CD8-positive, alpha-beta memory T cell (primary cell): ENCODE measurements at regions not wholly inside any gene's neighbourhood (a gene's known extent, or its start where the extent isn't known, plus 50 kb on each side); places are given as distances from the start of the nearest gene placed in this dataset.

ENCODE experiments used
- CTCF ChIA-PET: fragments of 350-600 bp; sonication (Branson Sonifier 250); formaldehyde crosslinking; loops from one replicate; lab custom pipeline; 2021; ENCODE audit warnings: antibody characterized with exemption; lab: Charles Lee
- POLR2A ChIA-PET: fragments of 350-600 bp; sonication (Branson Sonifier 250); formaldehyde crosslinking; loops from one replicate; lab custom pipeline; 2021; ENCODE audit warnings: antibody characterized with exemption; lab: Charles Lee
- DNase-seq, 5 donors: peaks; one replicate each; pipeline versions ENCODE4 v3.0.0 to v3.0.0-alpha.2; 2020 to 2022; ENCODE audit warnings: mixed read lengths in 1 of 5
- H3K27ac ChIP-seq: one replicate; pipeline ENCODE4 v1.7.0; 2013; ENCODE audit warnings: low read depth, mild to moderate bottlenecking, low read length, moderate library complexity
- H3K27me3 ChIP-seq: 2 replicates; pipeline ENCODE4 v1.7.0; 2013; ENCODE audit warnings: low read length, mild to moderate bottlenecking; ENCODE audit not compliant: insufficient read depth, poor library complexity, severe bottlenecking
- H3K36me3 ChIP-seq: 2 replicates; pipeline ENCODE4 v1.7.0; 2013; ENCODE audit warnings: mild to moderate bottlenecking, low read length, moderate library complexity; ENCODE audit not compliant: insufficient read depth
- H3K4me1 ChIP-seq: 2 replicates; pipeline ENCODE4 v1.7.0; 2013; ENCODE audit warnings: mild to moderate bottlenecking, low read length, moderate library complexity; ENCODE audit not compliant: insufficient read depth
- H3K4me3 ChIP-seq: 2 replicates; pipeline ENCODE4 v1.7.0; 2013; ENCODE audit warnings: mild to moderate bottlenecking, low read length
- H3K9me3 ChIP-seq: 2 replicates; pipeline ENCODE4 v1.7.0; 2013; ENCODE audit warnings: mild to moderate bottlenecking, low read length
- H3K27ac Mint-ChIP-seq, 8 donors: one replicate each; pipeline ENCODE4 v1.8.0; 2020 to 2021; ENCODE audit warnings: mixed read lengths in 8 of 8, mild to moderate bottlenecking in 6 of 8, inconsistent platforms in 3 of 8, moderate library complexity in 3 of 8
- H3K27me3 Mint-ChIP-seq, 2 donors: one replicate each; pipeline ENCODE4 v1.8.0; 2020 to 2021; ENCODE audit warnings: mixed read lengths in 2 of 2, mild to moderate bottlenecking in 1 of 2, moderate library complexity in 1 of 2
- H3K36me3 Mint-ChIP-seq, 3 donors: one replicate each; pipeline ENCODE4 v1.8.0; 2020 to 2021; ENCODE audit warnings: mixed read lengths in 3 of 3, inconsistent platforms in 1 of 3, mild to moderate bottlenecking in 1 of 3
- H3K4me1 Mint-ChIP-seq, 3 donors: one replicate each; pipeline ENCODE4 v1.8.0; 2020 to 2021; ENCODE audit warnings: mixed read lengths in 3 of 3, inconsistent platforms in 1 of 3, mild to moderate bottlenecking in 1 of 3
- H3K4me3 Mint-ChIP-seq, 7 donors: one replicate each; pipeline ENCODE4 v1.8.0; 2020 to 2021; ENCODE audit warnings: mixed read lengths in 7 of 7, mild to moderate bottlenecking in 6 of 7, moderate library complexity in 4 of 7, inconsistent platforms in 2 of 7
- H3K9me3 Mint-ChIP-seq, 5 donors: one replicate each; pipeline ENCODE4 v1.8.0; 2020 to 2022; ENCODE audit warnings: mixed read lengths in 5 of 5, mild to moderate bottlenecking in 3 of 5, moderate library complexity in 2 of 5, inconsistent platforms in 1 of 5

DNA sequence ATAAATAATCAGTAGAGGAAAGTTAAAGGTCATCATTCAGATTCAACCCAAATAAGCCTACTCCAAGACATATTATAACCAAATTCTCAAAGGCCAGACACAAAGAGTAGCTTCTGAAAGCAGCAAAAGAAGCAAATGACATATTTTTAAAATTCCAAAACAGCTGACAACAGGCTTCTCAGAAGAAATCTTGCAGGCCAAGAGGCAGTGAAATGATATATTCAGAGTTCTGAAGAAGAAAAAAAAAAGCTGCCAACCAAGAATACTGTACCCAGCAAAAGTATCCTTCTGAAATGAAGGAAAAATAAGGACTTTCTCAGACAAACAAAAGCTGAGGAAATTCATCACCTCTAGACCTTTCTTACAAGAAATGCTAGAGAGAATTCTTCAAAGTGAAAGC lies 787.1 kb upstream of the TENM4 start:
- ChIA-PET POLR2A (no interaction called here), CTCF (no interaction called here)
- Mint-ChIP-seq H3K4me3 (no peak overlapping the region), H3K4me1 (no peaks in the 10 kb centered on the region), H3K9me3 (peaks cover 24 to 46% (median 35%) of the 10 kb centered on the region in 5 donors), H3K27me3 (no peaks in the 10 kb centered on the region), H3K27ac (no peak overlapping the region), H3K36me3 (no peaks in the 10 kb centered on the region)
- no peaks in the 10 kb centered on the region for H3K9me3 ChIP-seq
- H3K27ac ChIP-seq, result no peak overlapping the region
- H3K27me3 ChIP-seq, result no peaks in the 10 kb centered on the region
- H3K36me3 ChIP-seq, result no peaks in the 10 kb centered on the region
- H3K4me1 ChIP-seq, result no peaks in the 10 kb centered on the region
- DNase-seq, result no peak
- no peak overlapping the region for H3K4me3 ChIP-seq

- Mint-ChIP-seq H3K4me3 (no peak overlapping the region), H3K27ac (no peak overlapping the region), H3K36me3 (no peaks in the 10 kb centered on the region), H3K27me3 (no peaks in the 10 kb centered on the region), H3K9me3 (peaks cover 12 to 35% (median 20%) of the 10 kb centered on the region in 5 donors), H3K4me1 (no peaks in the 10 kb centered on the region)
- H3K36me3 ChIP-seq, result no peaks in the 10 kb centered on the region
- H3K4me1 ChIP-seq, result no peaks in the 10 kb centered on the region
- no peak overlapping the region for H3K27ac ChIP-seq
- H3K27me3 ChIP-seq, result no peaks in the 10 kb centered on the region
- POLR2A ChIA-PET, result no interaction called here
- DNase-seq, result no peak
- no peak overlapping the region for H3K4me3 ChIP-seq
- CTCF ChIA-PET, result no interaction called here
- H3K9me3 ChIP-seq, result no peaks in the 10 kb centered on the region
Observed at GRCh38 chr11:80214413-80214812, 773.6 kb upstream of the TENM4 start.

GRCh38 chr11:80211673-80212072 lies 770.8 kb upstream of the TENM4 start:
- DNase-seq, result no peak
- Mint-ChIP-seq H3K4me1 (no peaks in the 10 kb centered on the region), H3K27me3 (no peaks in the 10 kb centered on the region), H3K9me3 (peaks cover 9 to 39% (median 23%) of the 10 kb centered on the region in 5 donors), H3K4me3 (no peak overlapping the region), H3K27ac (no peak overlapping the region), H3K36me3 (no peaks in the 10 kb centered on the region)
- H3K27me3 ChIP-seq, result no peaks in the 10 kb centered on the region
- no peaks in the 10 kb centered on the region for H3K4me1 ChIP-seq
- H3K4me3 ChIP-seq, result no peak overlapping the region
- CTCF ChIA-PET, result no interaction called here
- H3K36me3 ChIP-seq, result no peaks in the 10 kb centered on the region
- no peak overlapping the region for H3K27ac ChIP-seq
- no peaks in the 10 kb centered on the region for H3K9me3 ChIP-seq
- POLR2A ChIA-PET, result no interaction called here

GRCh38 chr11:80204021-80204420 lies 763.2 kb upstream of the TENM4 start:
- POLR2A ChIA-PET, result no interaction called here
- no peak overlapping the region for H3K4me3 ChIP-seq
- Mint-ChIP-seq H3K4me3 (no peak overlapping the region), H3K36me3 (no peaks in the 10 kb centered on the region), H3K27ac (no peak overlapping the region), H3K27me3 (no peaks in the 10 kb centered on the region), H3K9me3 (peaks cover 4 to 26% (median 8%) of the 10 kb centered on the region in 5 donors), H3K4me1 (no peaks in the 10 kb centered on the region)
- H3K27me3 ChIP-seq, result no peaks in the 10 kb centered on the region
- no peak overlapping the region for H3K27ac ChIP-seq
- H3K4me1 ChIP-seq, result no peaks in the 10 kb centered on the region
- DNase-seq, result no peak
- H3K9me3 ChIP-seq, result no peaks in the 10 kb centered on the region
- CTCF ChIA-PET, result no interaction called here
- no peaks in the 10 kb centered on the region for H3K36me3 ChIP-seq

DNA sequence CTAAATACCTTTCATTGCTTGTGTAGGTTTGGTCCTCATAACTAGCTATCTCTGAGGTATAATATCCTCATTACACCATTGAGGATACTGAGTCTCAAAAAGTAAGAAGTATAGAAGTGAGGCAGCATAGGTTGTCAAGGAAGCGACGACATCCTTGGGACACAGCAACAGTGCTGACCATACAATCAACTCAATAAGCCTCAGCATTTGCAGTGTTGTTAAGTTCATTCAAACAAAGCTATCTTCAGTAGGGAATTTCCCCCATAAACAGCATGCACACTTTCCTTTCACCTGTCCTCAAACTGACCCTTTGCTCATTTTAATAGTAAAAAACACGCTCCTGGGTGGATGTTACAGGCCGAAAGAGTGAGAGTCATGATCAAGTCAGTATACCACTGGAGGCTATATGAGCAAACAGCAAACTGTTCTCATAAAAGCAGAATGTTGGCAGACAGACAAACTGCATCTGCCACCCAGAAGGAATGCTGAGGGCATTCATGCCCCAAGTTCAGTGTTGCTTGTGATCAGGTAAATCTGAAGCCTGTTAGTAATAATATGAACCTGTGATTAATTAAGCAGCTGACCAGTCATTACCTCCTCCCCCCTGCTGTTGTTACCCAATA lies 756.2 kb upstream of the TENM4 start:
- CTCF ChIA-PET, result no interaction called here

GRCh38 chr11:80196041-80196440 lies 755.2 kb upstream of the TENM4 start:
- ChIA-PET POLR2A (no interaction called here), CTCF (no interaction called here)
- H3K27me3 Mint-ChIP-seq, result no peaks in the 10 kb centered on the region
- Histone ChIP-seq H3K27me3 (no peaks in the 10 kb centered on the region), H3K27ac (no peak overlapping the region), H3K4me1 (no peaks in the 10 kb centered on the region), H3K36me3 (no peaks in the 10 kb centered on the region), H3K9me3 (no peaks in the 10 kb centered on the region), H3K4me3 (no peak overlapping the region)
- DNase-seq, result no peak
- peaks cover 4 to 9% (median 8%) of the 10 kb centered on the region in 5 donors for H3K9me3 Mint-ChIP-seq
- H3K4me1 Mint-ChIP-seq, result no peaks in the 10 kb centered on the region
- no peak overlapping the region for H3K4me3 Mint-ChIP-seq
- H3K27ac Mint-ChIP-seq, result no peak overlapping the region
- H3K36me3 Mint-ChIP-seq, result no peaks in the 10 kb centered on the region

More for the DNA sequence above, 756.2 kb upstream of the TENM4 start:
- DNase-seq, result no peak
- H3K4me3 ChIP-seq, result no peak overlapping the region
- H3K4me1 Mint-ChIP-seq, result no peaks in the 10 kb centered on the region
- no peak overlapping the region for H3K4me3 Mint-ChIP-seq
- no peaks in the 10 kb centered on the region for H3K27me3 ChIP-seq
- H3K9me3 ChIP-seq, result no peaks in the 10 kb centered on the region
- no peak overlapping the region for H3K27ac Mint-ChIP-seq
- H3K4me1 ChIP-seq, result no peaks in the 10 kb centered on the region
- no peak overlapping the region for H3K27ac ChIP-seq
- no peaks in the 10 kb centered on the region for H3K36me3 ChIP-seq
- peaks cover 4 to 10% (median 5%) of the 10 kb centered on the region in 5 donors for H3K9me3 Mint-ChIP-seq
- POLR2A ChIA-PET, result no interaction called here
- no peaks in the 10 kb centered on the region for H3K36me3 Mint-ChIP-seq
- no peaks in the 10 kb centered on the region for H3K27me3 Mint-ChIP-seq

- no peaks in the 10 kb centered on the region for H3K27me3 Mint-ChIP-seq
- no peak overlapping the region for H3K4me3 ChIP-seq
- H3K36me3 ChIP-seq, result no peaks in the 10 kb centered on the region
- H3K27me3 ChIP-seq, result no peaks in the 10 kb centered on the region
- H3K27ac ChIP-seq, result no peak overlapping the region
- CTCF ChIA-PET, result no interaction called here
- no peaks in the 10 kb centered on the region for H3K9me3 ChIP-seq
- H3K36me3 Mint-ChIP-seq, result no peaks in the 10 kb centered on the region
- peaks cover 4 to 11% (median 8%) of the 10 kb centered on the region in 5 donors for H3K9me3 Mint-ChIP-seq
- no peaks in the 10 kb centered on the region for H3K4me1 Mint-ChIP-seq
- POLR2A ChIA-PET, result no interaction called here
- H3K4me1 ChIP-seq, result no peaks in the 10 kb centered on the region
- no peak overlapping the region for H3K27ac Mint-ChIP-seq
- DNase-seq, result no peak
- no peak overlapping the region for H3K4me3 Mint-ChIP-seq
Observed at GRCh38 chr11:80194625-80195024, 753.8 kb upstream of the TENM4 start.

DNA sequence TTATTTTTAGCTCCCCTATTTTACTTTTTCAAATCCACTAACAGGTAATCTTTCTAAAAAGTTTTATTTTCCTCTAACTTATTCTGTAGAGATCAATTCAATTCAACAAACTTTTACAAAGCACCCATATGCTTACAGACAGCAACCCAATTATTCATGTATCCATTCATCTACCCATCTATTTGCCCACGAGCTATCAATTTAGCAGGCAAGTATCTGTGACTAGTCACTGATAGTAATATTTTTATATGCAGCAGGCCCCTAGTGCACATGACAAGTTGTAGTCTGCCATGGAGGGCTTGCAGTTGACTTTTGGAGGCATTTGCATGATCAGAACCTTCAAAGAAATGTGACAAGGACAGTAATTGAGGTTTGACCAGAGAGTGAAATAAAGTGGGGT lies 753.2 kb upstream of the TENM4 start:
- Mint-ChIP-seq H3K9me3 (peaks cover 4 to 13% (median 11%) of the 10 kb centered on the region in 5 donors), H3K4me3 (no peak overlapping the region), H3K27me3 (no peaks in the 10 kb centered on the region), H3K36me3 (no peaks in the 10 kb centered on the region), H3K4me1 (no peaks in the 10 kb centered on the region), H3K27ac (peak overlapping the region in 1 of 8 donors; percentile 75)
- no peak overlapping the region for H3K4me3 ChIP-seq
- H3K27me3 ChIP-seq, result no peaks in the 10 kb centered on the region
- ChIA-PET CTCF (no interaction called here), POLR2A (no interaction called here)
- H3K36me3 ChIP-seq, result no peaks in the 10 kb centered on the region
- DNase-seq, result no peak
- no peaks in the 10 kb centered on the region for H3K4me1 ChIP-seq
- no peak overlapping the region for H3K27ac ChIP-seq
- H3K9me3 ChIP-seq, result no peaks in the 10 kb centered on the region
